ENCODE measurements at regions not wholly inside any gene's neighbourhood (a gene's known extent, or its start where the extent isn't known, plus 50 kb on each side); places are given as distances from the start of the nearest gene placed in this dataset.

- no peak for DNase-seq (ENCODE audit: low read depth)
Measured at GRCh38 chr7:123352973-123353372, 153.2 kb upstream of the SLC13A1 start.

GRCh38 chr7:123351516-123352505 lies 152.0 kb upstream of the SLC13A1 start:
- no peak for DNase-seq (ENCODE audit: low read depth)

More at GRCh38 chr7:123352973-123353372, 153.2 kb upstream of the SLC13A1 start:
- TF ChIP-seq POLR2A (IDR thresholded peaks at IDR 0.05; ENCODE audit: extremely low read depth, insufficient read length) (no peak), MYC (IDR thresholded peaks at IDR 0.05; ENCODE audit: low read depth, low read length) (no peak), CTCF (IDR thresholded peaks at IDR 0.05; ENCODE audit: low read depth, low read length) (no peak)
- TF ChIP-seq, protein P1, sequence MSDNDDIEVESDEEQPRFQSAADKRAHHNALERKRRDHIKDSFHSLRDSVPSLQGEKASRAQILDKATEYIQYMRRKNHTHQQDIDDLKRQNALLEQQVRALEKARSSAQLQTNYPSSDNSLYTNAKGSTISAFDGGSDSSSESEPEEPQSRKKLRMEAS (IDR thresholded peaks at IDR 0.05; ENCODE audit: low read depth, low read length), result no peak
- no peak overlapping the region for H3K4me3 ChIP-seq (ENCODE audit: low read depth, low read length)

DNA sequence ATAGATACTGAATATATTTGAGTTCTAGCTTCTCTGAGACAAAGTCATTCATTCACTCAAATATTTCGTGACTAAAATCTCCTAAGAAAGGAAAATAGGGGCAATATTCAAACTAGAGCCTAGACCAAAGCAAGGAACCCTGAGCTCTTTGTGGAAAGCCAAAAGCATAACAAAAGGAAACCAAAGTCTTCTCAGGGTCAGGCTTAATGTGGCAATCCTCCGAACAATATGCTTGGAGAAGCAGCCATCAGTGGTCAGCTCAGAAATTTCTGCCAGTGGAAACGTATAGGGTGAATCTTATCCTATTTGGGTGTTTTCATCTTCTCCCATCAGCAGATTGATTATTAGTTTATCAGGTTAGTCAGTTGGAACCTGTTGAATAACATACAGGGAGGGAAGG lies 151.3 kb upstream of the SLC13A1 start:
- TF ChIP-seq MYC (IDR thresholded peaks at IDR 0.05; ENCODE audit: low read depth, low read length) (no peak), POLR2A (IDR thresholded peaks at IDR 0.05; ENCODE audit: extremely low read depth, insufficient read length) (no peak), CTCF (IDR thresholded peaks at IDR 0.05; ENCODE audit: low read depth, low read length) (no peak)
- TF ChIP-seq, protein P1 (IDR thresholded peaks at IDR 0.05; ENCODE audit: low read depth, low read length), result no peak

More at GRCh38 chr7:123351516-123352505, 152.0 kb upstream of the SLC13A1 start:
- no peak for TF ChIP-seq CTCF (IDR thresholded peaks at IDR 0.05; ENCODE audit: low read depth, low read length)
- TF ChIP-seq POLR2A (IDR thresholded peaks at IDR 0.05; ENCODE audit: extremely low read depth, insufficient read length), result no peak
- TF ChIP-seq, protein P1 (IDR thresholded peaks at IDR 0.05; ENCODE audit: low read depth, low read length), result no peak
- TF ChIP-seq MYC (IDR thresholded peaks at IDR 0.05; ENCODE audit: low read depth, low read length), result no peak
- H3K4me3 ChIP-seq (ENCODE audit: low read depth, low read length), result no peak overlapping the region

DNA sequence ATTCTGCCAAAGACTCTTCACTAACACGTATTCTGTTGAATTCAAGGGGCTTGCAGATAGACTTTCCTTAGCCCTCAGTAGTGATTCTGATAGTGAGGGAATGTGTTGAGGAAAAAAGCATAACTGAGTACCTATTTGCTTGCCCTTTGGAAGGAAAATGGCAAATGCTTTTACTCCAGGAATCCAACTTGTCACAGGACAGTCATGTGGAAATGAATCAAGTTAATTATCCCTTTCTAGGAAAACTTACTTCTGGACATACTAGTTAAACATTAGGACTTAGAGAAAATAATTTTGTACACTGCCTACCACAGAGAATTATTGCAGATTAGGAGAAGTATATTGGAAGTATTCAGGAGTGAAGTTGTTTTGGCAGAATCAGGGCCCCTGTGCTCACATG lies 148.9 kb upstream of the SLC13A1 start:
- DNase-seq (ENCODE audit: low read depth), result no peak
- H3K4me3 ChIP-seq (ENCODE audit: low read depth, low read length), result no peak overlapping the region
- TF ChIP-seq, protein P1 (IDR thresholded peaks at IDR 0.05; ENCODE audit: low read depth, low read length), result no peak
- TF ChIP-seq POLR2A (IDR thresholded peaks at IDR 0.05; ENCODE audit: extremely low read depth, insufficient read length) (no peak), MYC (IDR thresholded peaks at IDR 0.05; ENCODE audit: low read depth, low read length) (no peak), CTCF (IDR thresholded peaks at IDR 0.05; ENCODE audit: low read depth, low read length) (no peak)

More for the DNA sequence above, 151.3 kb upstream of the SLC13A1 start:
- no peak overlapping the region for H3K4me3 ChIP-seq (ENCODE audit: low read depth, low read length)
- DNase-seq (ENCODE audit: low read depth), result no peak

DNA sequence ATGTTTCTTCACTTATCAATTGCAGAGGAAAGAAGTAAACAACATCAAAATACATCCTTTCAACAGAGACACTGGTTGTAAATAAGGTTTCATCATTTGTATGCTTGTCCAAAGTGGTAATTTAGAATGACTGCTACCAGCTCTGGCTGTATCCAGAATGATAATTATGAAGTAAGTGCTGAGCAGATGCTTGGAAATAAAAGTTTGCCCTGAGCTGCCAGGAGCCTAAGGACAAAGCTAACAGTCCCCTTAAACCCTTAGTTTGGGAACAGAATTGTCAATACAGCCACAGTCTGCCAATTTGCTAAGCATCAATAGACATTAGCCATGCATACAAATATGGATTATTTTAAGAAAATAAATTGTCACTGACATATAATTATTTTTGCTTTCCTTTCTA lies 147.0 kb upstream of the SLC13A1 start:
- TF ChIP-seq, protein P1 (IDR thresholded peaks at IDR 0.05; ENCODE audit: low read depth, low read length), result no peak
- TF ChIP-seq POLR2A (IDR thresholded peaks at IDR 0.05; ENCODE audit: extremely low read depth, insufficient read length) (no peak), MYC (IDR thresholded peaks at IDR 0.05; ENCODE audit: low read depth, low read length) (no peak), CTCF (IDR thresholded peaks at IDR 0.05; ENCODE audit: low read depth, low read length) (no peak)
- DNase-seq (ENCODE audit: low read depth), result no peak
- H3K4me3 ChIP-seq (ENCODE audit: low read depth, low read length), result no peak overlapping the region

Measured in NB4 (cell line).